ENCODE measurements at regions not wholly inside any gene's neighbourhood (a gene's known extent, or its start where the extent isn't known, plus 50 kb on each side); places are given as distances from the start of the nearest gene placed in this dataset.
A peak's percentile ranks its signal among the peaks of the same experiment; 100 is the strongest.
"Not testable (repeated sequence)": the region's sequence is repeated elsewhere in the genome, so short reads cannot be mapped to it uniquely, and the experiment has no call there.

DNA sequence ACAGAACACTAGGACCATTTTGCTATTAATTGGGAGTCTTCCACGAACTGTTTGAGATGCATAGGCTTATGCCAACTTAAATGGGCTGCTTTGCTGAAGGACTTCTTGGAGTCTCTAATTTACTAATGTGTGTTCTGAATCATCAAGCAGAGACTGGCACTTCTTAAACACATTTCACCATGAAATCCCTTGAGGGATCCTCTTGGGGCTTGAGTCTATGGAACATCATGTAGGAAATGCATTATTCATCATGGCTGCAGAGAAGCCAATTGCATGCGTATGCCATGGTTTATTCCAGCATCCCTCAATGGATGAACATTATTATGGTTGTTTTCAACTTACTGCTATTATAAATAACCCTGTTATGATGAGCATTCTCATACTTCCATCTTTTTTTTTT lies 73.4 kb downstream of the FGD2 start:
- intact Hi-C loops (cut with DNase I), result no loop called here
- no peak for DNase-seq
- Histone ChIP-seq H3K4me1 (no peaks in the 10 kb centered on the region), H3K4me3 (no peak overlapping the region), H3K9ac (ENCODE audit: low read depth in 2 of 2, low read length in 2 of 2) (no peak overlapping the region), H3K9me3 (no peaks in the 10 kb centered on the region), H3K27me3 (no peaks in the 10 kb centered on the region), H3K36me3 (no peaks in the 10 kb centered on the region), H3K27ac (no peak overlapping the region)
- TF ChIP-seq CTCF (IDR thresholded peaks at IDR 0.05), result no peak

DNA sequence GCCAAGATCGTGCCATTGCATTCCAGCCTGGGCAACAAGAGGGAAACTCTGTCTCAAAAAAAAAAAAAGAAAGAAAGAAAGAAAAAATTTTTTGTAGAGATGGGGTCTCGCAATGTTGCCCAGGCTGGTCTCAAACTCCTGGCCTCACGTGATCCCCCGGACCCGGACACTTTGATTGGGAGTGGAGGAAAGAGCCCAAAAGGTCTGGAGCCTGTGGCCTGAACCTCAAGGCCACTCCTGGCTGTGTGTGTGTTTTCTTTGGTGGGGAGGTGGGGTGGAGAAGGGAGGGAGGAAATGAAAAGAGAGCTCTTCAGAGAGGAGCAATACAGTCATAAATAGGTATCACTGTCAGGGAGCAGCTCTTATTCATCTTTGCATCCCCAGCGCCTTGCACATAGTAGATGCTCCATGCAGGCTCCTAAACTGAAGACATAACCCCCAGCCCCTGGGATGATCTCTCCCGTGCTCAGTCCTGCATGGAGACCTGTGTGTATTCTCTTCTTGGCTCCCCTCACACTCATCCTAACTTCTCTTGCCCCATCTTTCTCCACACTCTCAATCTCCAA lies 75.7 kb downstream of the FGD2 start:
- TF ChIP-seq CTCF (IDR thresholded peaks at IDR 0.05), result no peak
- intact Hi-C loops (cut with DNase I), result no loop called here
- no peak for DNase-seq
- Histone ChIP-seq H3K4me3 (no peak overlapping the region), H3K9ac (ENCODE audit: low read depth in 2 of 2, low read length in 2 of 2) (no peak overlapping the region), H3K36me3 (no peaks in the 10 kb centered on the region), H3K4me1 (no peaks in the 10 kb centered on the region), H3K27me3 (no peaks in the 10 kb centered on the region), H3K9me3 (no peaks in the 10 kb centered on the region), H3K27ac (no peak overlapping the region)

DNA sequence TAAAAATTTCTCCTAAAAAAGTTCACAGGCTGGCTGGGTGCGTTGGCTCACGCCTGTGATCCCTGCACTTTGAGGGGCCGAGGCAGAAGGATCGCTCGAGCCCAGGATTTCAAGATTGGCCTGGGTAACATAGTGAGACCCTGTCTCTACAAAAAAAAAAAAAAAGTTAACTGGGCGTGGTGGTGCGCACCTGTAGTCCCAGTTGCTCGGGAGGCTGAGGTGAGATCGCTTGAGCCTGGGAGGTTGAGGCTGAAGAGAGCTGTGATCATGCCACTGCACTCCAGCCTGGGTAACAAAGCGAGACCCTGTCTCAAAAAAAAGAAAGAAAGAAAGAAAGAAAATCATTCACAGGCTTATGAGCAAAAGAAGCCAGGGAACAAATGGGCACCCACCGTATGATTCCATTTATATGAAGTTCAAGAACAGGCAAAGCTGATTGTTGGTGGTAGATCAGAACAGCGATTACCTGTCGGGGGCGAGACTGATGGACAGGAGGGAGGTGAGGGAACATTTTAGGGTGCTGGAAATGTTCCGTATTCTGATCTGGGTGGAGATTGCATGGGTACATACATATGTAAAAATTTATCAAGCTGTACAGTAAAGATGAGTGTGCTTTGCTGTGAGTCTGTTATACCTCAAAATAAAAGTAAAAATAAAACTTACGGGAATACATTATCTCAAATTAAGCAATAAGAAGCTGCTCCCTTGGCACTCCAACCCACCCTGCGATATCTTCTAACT lies 77.1 kb downstream of the FGD2 start:
- intact Hi-C loops (cut with DNase I), result no loop called here
- H3K4me1 ChIP-seq, result no peaks in the 10 kb centered on the region
- H3K27ac ChIP-seq, result peak overlapping the region; percentile 9
- H3K4me3 ChIP-seq, result no peak overlapping the region
- H3K27me3 ChIP-seq, result no peaks in the 10 kb centered on the region
- H3K9me3 ChIP-seq, result no peaks in the 10 kb centered on the region
- H3K9ac ChIP-seq (ENCODE audit: low read depth in 2 of 2, low read length in 2 of 2), result no peak overlapping the region
- DNase-seq, result no peak
- TF ChIP-seq CTCF (IDR thresholded peaks at IDR 0.05), result no peak
- no peaks in the 10 kb centered on the region for H3K36me3 ChIP-seq

- no peaks in the 10 kb centered on the region for H3K27me3 ChIP-seq
- H3K9me3 ChIP-seq, result no peaks in the 10 kb centered on the region
- H3K4me1 ChIP-seq, result no peaks in the 10 kb centered on the region
- H3K4me3 ChIP-seq, result no peak overlapping the region
- H3K27ac ChIP-seq, result peak overlapping the region; percentile 9
- TF ChIP-seq CTCF (IDR thresholded peaks at IDR 0.05), result no peak
- peak; percentile 51 for DNase-seq
- no peaks in the 10 kb centered on the region for H3K36me3 ChIP-seq
- intact Hi-C loops (cut with DNase I), result no loop called here
- H3K9ac ChIP-seq (ENCODE audit: low read depth in 2 of 2, low read length in 2 of 2), result no peak overlapping the region
These were observed 78.0 kb downstream of the FGD2 start for GRCh38 chr6:37083243-37084138.

- H3K4me1 ChIP-seq, DNase-seq: not testable (repeated sequence)
These were observed 79.2 kb downstream of the FGD2 start for GRCh38 chr6:37084665-37085064.

More at GRCh38 chr6:37084665-37085064, 79.2 kb downstream of the FGD2 start:
- H3K27ac ChIP-seq; intact Hi-C loops (cut with DNase I); H3K9me3 ChIP-seq; H3K27me3 ChIP-seq; H3K9ac ChIP-seq (ENCODE audit: low read depth in 2 of 2, low read length in 2 of 2); H3K36me3 ChIP-seq; H3K4me3 ChIP-seq: not testable (repeated sequence)

All from colonic mucosa (tissue), 4 donors.